ENCODE measurements at regions not wholly inside any gene's neighbourhood (a gene's known extent, or its start where the extent isn't known, plus 50 kb on each side); places are given as distances from the start of the nearest gene placed in this dataset.

GRCh38 chr14:101223127-101223526 lies 319.6 kb upstream of the RTL1 start:
- Histone ChIP-seq H3K4me3 (no peak overlapping the region), H3K27me3 (no peaks in the 10 kb centered on the region), H3K9me3 (no peaks in the 10 kb centered on the region), H3K4me1 (no peaks in the 10 kb centered on the region), H3K36me3 (no peaks in the 10 kb centered on the region), H3K27ac (no peak overlapping the region)
- no peak for DNase-seq (ENCODE audit: low spot score)
- no peak for TF ChIP-seq CTCF (IDR thresholded peaks at IDR 0.05)

DNA sequence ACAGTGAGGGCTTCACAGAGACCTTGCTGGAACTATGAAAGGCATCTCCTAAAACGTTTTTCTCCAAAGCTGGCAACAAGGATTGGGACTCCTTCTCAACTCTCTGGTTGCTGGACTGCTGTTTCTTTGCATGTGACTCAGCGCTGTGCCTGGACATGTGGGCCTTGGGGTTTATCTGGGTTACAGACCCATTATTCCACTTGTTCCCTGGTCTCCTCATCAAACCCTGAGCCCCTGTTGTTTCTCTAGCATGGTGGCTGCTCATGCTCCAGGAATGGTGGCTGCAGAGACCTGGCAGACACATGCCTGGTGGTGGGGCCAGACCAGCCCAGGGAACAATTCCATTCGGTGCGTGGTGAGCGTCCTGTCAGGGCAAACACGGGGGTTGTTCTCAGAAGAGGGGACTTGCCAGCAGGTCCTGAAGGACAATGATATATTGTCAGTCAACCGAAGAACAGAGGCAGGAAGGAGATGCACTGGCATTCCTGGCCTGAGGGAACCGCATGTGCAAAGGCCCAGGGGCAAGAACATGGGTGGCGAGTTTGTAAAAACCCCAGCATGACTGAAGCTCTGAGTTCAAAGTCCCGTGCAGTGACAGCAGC lies 320.1 kb upstream of the RTL1 start:
- Histone ChIP-seq H3K27ac (no peak overlapping the region), H3K36me3 (no peaks in the 10 kb centered on the region), H3K9me3 (no peaks in the 10 kb centered on the region), H3K4me1 (no peaks in the 10 kb centered on the region), H3K27me3 (no peaks in the 10 kb centered on the region), H3K4me3 (no peak overlapping the region)
- no peak for TF ChIP-seq CTCF (IDR thresholded peaks at IDR 0.05)
- peak; percentile 44 for DNase-seq (ENCODE audit: low spot score)

DNA sequence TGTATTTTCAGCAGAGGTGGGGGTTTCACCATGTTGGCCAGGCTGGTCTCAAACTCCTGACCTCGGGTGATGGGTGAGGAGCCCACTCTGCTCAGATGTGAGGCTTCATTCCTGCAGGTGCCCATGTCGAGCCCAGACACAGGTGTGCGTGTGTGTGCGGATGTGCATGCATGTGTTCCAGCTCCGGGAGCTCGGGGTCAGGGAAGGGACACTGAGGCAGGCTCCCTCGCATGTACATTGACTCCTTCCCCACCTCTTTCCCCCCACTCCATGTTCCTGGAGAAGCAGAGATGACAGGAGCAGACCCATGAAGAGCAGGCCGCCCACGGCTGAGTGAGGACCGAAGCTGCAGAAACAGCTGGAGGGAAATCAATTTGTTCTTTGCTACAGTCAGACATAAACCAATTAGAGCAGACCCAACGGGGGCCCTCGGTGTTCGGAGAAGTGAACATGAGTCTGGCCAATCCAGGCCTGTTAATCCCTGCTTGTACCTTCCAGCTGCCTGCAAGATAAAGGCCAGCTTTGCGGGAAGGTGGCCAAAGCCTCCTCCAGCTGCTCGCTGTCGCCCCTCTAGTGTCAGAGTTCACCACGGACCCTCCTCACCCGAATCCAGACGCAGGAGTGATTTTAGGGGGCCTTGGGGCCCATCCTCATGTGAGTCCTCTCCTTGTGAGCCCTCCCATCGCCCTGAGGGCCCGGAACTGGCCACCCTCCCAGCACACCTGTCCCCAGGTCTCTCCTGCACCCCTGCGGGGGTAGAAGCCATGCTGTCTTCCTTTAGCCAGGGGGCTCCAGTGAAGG lies 321.0 kb upstream of the RTL1 start:
- H3K27ac ChIP-seq = no peak overlapping the region

GRCh38 chr14:101225157-101226152 lies 321.9 kb upstream of the RTL1 start:
- TF ChIP-seq CTCF (IDR thresholded peaks at IDR 0.05) = no peak
- Histone ChIP-seq H3K4me3 (no peak overlapping the region), H3K4me1 (no peaks in the 10 kb centered on the region), H3K27me3 (no peaks in the 10 kb centered on the region), H3K9me3 (no peaks in the 10 kb centered on the region), H3K36me3 (no peaks in the 10 kb centered on the region), H3K27ac (no peak overlapping the region)
- peak; percentile 43 for DNase-seq (ENCODE audit: low spot score)

More for the DNA sequence above, 321.0 kb upstream of the RTL1 start:
- H3K27me3 ChIP-seq = no peaks in the 10 kb centered on the region
- H3K4me3 ChIP-seq = no peak overlapping the region
- H3K36me3 ChIP-seq = no peaks in the 10 kb centered on the region
- peak; percentile 44 for DNase-seq (ENCODE audit: low spot score)
- no peaks in the 10 kb centered on the region for H3K9me3 ChIP-seq
- H3K4me1 ChIP-seq = no peaks in the 10 kb centered on the region
- TF ChIP-seq CTCF (IDR thresholded peaks at IDR 0.05) = no peak

DNA sequence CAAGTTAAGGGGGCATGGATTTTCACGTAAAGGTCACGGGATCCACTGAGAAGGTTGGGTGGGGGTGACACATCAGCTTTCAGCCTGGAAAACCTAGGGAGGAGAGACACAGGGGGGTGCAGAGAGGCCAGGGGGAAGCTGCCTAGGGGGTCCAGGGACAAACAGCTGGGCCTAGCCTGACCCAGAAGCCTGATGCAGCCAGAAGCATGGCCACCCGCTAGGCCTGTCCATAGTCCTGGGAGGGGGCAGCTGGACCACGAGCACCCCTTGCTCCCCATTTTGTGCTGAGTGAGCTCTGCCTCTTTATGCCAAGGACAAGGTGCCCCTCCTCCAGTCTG lies 322.7 kb upstream of the RTL1 start:
- H3K9me3 ChIP-seq = no peaks in the 10 kb centered on the region
- peak; percentile 18 for DNase-seq (ENCODE audit: low spot score)

More for the DNA sequence above, 322.7 kb upstream of the RTL1 start:
- H3K27me3 ChIP-seq = no peaks in the 10 kb centered on the region
- no peak overlapping the region for H3K27ac ChIP-seq
- H3K36me3 ChIP-seq = no peaks in the 10 kb centered on the region
- H3K4me3 ChIP-seq = no peak overlapping the region
- TF ChIP-seq CTCF (IDR thresholded peaks at IDR 0.05) = no peak
- H3K4me1 ChIP-seq = no peaks in the 10 kb centered on the region

Measured in right atrium auricular region (tissue), 2 donors.